ENCODE measurements at regions not wholly inside any gene's neighbourhood (a gene's known extent, or its start where the extent isn't known, plus 50 kb on each side); places are given as distances from the start of the nearest gene placed in this dataset.

DNA sequence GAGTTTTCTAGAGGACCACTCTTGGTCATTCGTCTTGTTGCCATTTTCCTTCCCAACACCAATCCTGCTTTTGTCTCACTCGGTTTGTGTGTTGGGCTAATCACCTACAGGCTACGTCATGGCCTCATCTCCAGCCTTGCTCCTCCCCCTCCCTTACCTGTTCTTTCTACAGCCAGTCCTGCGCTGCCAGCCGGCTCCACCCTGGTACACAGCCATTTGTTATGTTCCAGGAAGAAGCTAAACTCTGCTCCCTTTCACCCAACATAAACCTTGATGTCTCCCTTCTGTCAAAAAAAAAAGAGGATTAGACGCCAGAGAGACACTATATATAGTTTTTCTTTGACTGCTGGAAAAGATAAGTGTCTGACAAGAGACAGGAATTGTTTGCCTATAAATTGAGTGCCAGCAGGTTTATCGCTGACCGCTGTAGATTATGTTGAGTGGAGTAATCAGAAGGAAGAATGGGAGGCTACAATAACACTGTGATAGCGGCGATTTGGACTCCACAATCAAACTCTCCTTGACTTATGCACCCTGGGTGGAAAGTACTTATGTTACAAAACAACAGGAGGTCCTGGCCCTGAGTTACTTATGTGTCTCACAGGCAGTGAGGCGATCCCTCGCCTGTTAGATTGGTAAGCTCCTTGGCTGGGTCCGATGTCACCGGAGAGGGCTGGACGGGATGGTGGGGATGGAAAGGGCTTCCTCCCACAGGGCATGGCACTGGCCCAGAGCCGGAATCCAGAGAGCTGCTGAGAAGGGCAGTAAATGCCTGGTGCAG is 171.3 kb upstream of the BMPER start:
- POLR2A ChIA-PET = no interaction called here

More for the DNA sequence above, 171.3 kb upstream of the BMPER start:
- H3K4me3 ChIP-seq = no peak overlapping the region
- no peak overlapping the region for H3K27ac ChIP-seq (ENCODE audit: extremely low read depth, low read depth, low read length)
- H4K20me1 ChIP-seq (replicated peaks; ENCODE audit: control insufficient read depth, insufficient read depth, low read length) = no peaks in the 10 kb centered on the region; the same call in none of the 2 replicates
- FAIRE-seq = no peak
- TF ChIP-seq ZNF354B (CRISPR knock-in tag; IDR thresholded peaks at IDR 0.05) (no peak), SIN3B (IDR thresholded peaks at IDR 0.05; ENCODE audit: low read depth) (no peak), DNMT1 (IDR thresholded peaks at IDR 0.05) (no peak), KDM5B (IDR thresholded peaks at IDR 0.05; ENCODE audit: insufficient replicate concordance, low read depth, low read length) (no peak), FUS (optimal IDR thresholded peaks at IDR 0.05; ENCODE audit: low read depth, low read length) (no peak), PML (IDR thresholded peaks at IDR 0.05; ENCODE audit: low read length) (no peak), MTA1 (IDR thresholded peaks at IDR 0.05; ENCODE audit: borderline replicate concordance) (no peak), ZNF561 (CRISPR knock-in tag; conservative IDR thresholded peaks at IDR 0.05) (no peak)
- TF ChIP-seq, protein P1, sequence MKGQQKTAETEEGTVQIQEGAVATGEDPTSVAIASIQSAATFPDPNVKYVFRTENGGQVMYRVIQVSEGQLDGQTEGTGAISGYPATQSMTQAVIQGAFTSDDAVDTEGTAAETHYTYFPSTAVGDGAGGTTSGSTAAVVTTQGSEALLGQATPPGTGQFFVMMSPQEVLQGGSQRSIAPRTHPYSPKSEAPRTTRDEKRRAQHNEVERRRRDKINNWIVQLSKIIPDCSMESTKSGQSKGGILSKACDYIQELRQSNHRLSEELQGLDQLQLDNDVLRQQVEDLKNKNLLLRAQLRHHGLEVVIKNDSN (CRISPR knock-in tag; IDR thresholded peaks at IDR 0.05) = no peak
- TF ChIP-seq, protein P2, sequence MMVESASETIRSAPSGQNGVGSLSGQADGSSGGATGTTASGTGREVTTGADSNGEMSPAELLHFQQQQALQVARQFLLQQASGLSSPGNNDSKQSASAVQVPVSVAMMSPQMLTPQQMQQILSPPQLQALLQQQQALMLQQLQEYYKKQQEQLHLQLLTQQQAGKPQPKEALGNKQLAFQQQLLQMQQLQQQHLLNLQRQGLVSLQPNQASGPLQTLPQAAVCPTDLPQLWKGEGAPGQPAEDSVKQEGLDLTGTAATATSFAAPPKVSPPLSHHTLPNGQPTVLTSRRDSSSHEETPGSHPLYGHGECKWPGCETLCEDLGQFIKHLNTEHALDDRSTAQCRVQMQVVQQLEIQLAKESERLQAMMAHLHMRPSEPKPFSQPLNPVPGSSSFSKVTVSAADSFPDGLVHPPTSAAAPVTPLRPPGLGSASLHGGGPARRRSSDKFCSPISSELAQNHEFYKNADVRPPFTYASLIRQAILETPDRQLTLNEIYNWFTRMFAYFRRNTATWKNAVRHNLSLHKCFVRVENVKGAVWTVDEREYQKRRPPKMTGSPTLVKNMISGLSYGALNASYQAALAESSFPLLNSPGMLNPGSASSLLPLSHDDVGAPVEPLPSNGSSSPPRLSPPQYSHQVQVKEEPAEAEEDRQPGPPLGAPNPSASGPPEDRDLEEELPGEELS (CRISPR knock-in tag; IDR thresholded peaks at IDR 0.05; ENCODE audit: borderline replicate concordance) = no peak
- no peak for DNase-seq (ENCODE audit: extremely low read depth in 1 of 4, low spot score in 3 of 4)
- ATAC-seq = no peak
- no peaks in the 10 kb centered on the region for H3K9me3 ChIP-seq (replicated peaks; ENCODE audit: control insufficient read depth, insufficient read depth, low read depth, low read length)
- CTCF ChIA-PET (ENCODE audit: low intra/inter-chr PET ratio) = no interaction called here
- intact Hi-C loops (cut with micrococcal nuclease) = no loop called here
- H3K36me3 ChIP-seq (ENCODE audit: control insufficient read depth, insufficient read depth, low read length) = no peaks in the 10 kb centered on the region
- H3K79me2 ChIP-seq (ENCODE audit: control insufficient read depth, insufficient read depth, low read length) = no peaks in the 10 kb centered on the region
- H3K9me1 ChIP-seq (ENCODE audit: control insufficient read depth, insufficient read depth, low read length) = no peaks in the 10 kb centered on the region
- no peak overlapping the region for H2AFZ ChIP-seq (ENCODE audit: low read depth, low read length)
- no peak overlapping the region for H3K9ac ChIP-seq (ENCODE audit: insufficient read depth in 1 of 2, low read depth in 2 of 2, low read length in 2 of 2)
- in situ Hi-C loops (cut with MboI) = no loop called here
- WGBS (ENCODE audit: insufficient coverage, low coverage, missing lambda C conversion rate) = under 1% methylated on average over 16 of the region's 16 CpGs
- H3K4me1 ChIP-seq (replicated peaks in 1 of 2; ENCODE audit: control insufficient read depth in 2 of 2, insufficient read depth in 2 of 2, low read length in 2 of 2) = no peaks in the 10 kb centered on the region
- no peak overlapping the region for H3K4me2 ChIP-seq (ENCODE audit: insufficient read depth, low read length)
- no peaks in the 10 kb centered on the region; a peak in 2 of 5 replicates for H3K27me3 ChIP-seq (ENCODE audit: control insufficient read depth in 2 of 2, insufficient read depth in 2 of 2, low read length in 2 of 2)
- BruUV-seq (replicated peaks) = no TSS peak
